Mucosa of descending colon (tissue), 3 donors: ENCODE measurements at regions not wholly inside any gene's neighbourhood (a gene's known extent, or its start where the extent isn't known, plus 50 kb on each side); places are given as distances from the start of the nearest gene placed in this dataset.

Experiments used
- ATAC-seq: fragments of 200-7000 bp; cut with Tn5 transposase; one replicate; pipeline ENCODE4 v1.9.1; 2020; ENCODE audit warnings: mild to moderate bottlenecking, moderate library complexity
- DNase-seq, 3 donors: peaks; one replicate each; pipeline ENCODE4 v3.0.0-alpha.2; 2020
- H3K36me3 ChIP-seq: fragments of 200-600 bp; one replicate; pipeline ENCODE4 v1.8.0; 2021; ENCODE audit warnings: low read depth, mild to moderate bottlenecking
- H3K4me1 ChIP-seq: fragments of 200-600 bp; one replicate; pipeline ENCODE4 v1.8.0; 2021; ENCODE audit warnings: low read depth, mild to moderate bottlenecking
- H3K4me3 ChIP-seq: fragments of 200-600 bp; one replicate; pipeline ENCODE4 v1.8.0; 2021; ENCODE audit warnings: mild to moderate bottlenecking
- H3K9me3 ChIP-seq: fragments of 200-600 bp; one replicate; pipeline ENCODE4 v1.8.0; 2021; ENCODE audit warnings: mild to moderate bottlenecking
- intact Hi-C, 2 donors: fragments of 100-400 bp; cut with DNase I in 1 of 2; cut with micrococcal nuclease in 1 of 2; formaldehyde crosslinking; loops; one replicate each; pipeline versions ENCODE4 v1.11.0 to v1.11.1; 2022; cut with DNase I, micrococcal nuclease
- TF ChIP-seq, protein P1 (sequence below): fragments of 200-600 bp; IDR thresholded peaks from one replicate; pipeline ENCODE4 v1.8.0; 2022; ENCODE audit warnings: antibody characterized with exemption, mild to moderate bottlenecking
- donor health status: DM: no; HTN: no; CAD: no; lungs with moderate emphysema.
- donor health status: DM: no; HTN: no; CAD: no.
- donor health status: DM: no; HTN: yes; CAD: no.

DNA sequence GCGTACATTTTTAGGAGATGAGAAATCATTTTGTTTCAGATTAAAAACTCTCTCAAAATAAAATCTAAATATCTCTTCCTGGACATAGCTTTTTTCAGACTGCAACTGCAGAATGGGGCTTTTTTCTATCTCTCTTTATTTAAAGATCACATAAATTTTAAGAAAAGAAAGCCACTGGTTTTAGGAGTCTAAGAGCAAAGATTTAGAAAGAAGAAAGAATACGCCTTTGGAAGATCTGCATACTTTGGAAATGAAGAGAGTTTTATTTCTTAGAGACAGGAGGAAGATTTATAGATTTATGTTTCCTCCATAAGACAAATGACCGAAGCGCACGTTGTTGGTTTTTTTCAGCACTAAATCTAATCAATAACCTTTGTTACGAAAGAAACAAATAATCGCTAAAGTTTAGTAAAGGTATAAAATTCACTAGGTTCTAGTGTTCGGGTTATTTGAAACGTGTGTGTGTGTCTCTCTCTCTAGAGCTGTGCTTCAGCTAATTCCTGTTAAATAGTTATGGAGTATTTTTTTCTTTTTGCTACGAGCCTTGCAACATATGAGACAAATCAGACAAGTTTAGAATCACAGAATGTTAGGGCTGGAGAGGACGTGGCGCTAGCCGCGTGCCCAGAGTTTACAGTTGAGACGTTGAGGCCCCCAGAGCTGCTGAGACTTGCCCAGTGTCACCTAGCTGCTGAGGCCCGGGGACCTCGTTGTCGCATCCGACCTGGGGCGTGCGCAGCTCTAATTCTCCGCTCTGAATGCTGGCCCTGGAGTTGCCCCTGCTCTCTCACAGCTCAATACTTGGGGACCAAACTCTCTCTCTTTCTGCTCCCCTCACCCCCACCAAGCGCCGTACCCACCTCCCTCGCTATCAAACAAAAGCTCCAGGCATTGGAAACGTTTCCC, 69.9 kb downstream of the CTAGE1 start:
- DNase-seq (peak in 2 of 3 donors; percentile 65 to 69), ATAC-seq (peak; percentile 23)
- TF ChIP-seq, protein P1, sequence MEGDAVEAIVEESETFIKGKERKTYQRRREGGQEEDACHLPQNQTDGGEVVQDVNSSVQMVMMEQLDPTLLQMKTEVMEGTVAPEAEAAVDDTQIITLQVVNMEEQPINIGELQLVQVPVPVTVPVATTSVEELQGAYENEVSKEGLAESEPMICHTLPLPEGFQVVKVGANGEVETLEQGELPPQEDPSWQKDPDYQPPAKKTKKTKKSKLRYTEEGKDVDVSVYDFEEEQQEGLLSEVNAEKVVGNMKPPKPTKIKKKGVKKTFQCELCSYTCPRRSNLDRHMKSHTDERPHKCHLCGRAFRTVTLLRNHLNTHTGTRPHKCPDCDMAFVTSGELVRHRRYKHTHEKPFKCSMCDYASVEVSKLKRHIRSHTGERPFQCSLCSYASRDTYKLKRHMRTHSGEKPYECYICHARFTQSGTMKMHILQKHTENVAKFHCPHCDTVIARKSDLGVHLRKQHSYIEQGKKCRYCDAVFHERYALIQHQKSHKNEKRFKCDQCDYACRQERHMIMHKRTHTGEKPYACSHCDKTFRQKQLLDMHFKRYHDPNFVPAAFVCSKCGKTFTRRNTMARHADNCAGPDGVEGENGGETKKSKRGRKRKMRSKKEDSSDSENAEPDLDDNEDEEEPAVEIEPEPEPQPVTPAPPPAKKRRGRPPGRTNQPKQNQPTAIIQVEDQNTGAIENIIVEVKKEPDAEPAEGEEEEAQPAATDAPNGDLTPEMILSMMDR = no peak
- H3K4me1 ChIP-seq = peaks cover 25% of the 10 kb centered on the region
- H3K4me3 ChIP-seq = peak overlapping the region; percentile 17
- intact Hi-C loops = loop anchor here in 1 of 2 donors (5.0 kb wide), 1 partner anchor 171 kb away; no protein-coding TSS in a partner anchor
- H3K36me3 ChIP-seq = no peaks in the 10 kb centered on the region
- H3K9me3 ChIP-seq = no peaks in the 10 kb centered on the region

DNA sequence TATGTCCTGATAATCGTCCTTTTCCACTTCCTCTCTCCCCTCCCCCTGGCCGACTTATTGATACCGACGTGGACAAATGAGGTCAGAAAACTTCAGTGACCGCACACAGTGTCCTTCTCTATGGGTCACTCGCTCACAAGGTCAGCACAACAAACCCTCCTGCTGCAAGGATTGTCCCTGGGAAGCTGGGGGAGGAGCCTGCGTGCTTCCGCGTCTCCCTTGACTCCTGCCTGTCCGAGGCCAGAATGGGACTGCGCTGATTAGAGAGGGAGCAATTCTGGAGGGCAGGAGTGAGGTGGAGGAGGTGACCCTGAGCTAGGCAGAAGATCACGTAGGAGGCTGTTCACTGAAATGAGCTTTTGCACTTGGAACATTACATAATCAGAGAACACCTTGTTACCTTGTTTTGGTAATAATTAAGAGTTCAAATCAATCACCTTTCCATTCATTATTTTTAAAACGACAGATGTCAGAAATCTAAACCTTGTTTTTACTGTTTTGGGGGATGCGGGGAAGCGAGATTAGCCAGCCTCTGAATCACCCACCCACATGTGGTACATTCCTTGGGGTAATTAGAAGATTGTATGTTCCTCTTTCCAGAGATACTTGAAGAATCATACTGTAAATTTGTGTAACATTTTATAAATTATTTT, 70.6 kb downstream of the CTAGE1 start:
- Histone ChIP-seq H3K9me3 (no peaks in the 10 kb centered on the region), H3K4me3 (no peak overlapping the region), H3K36me3 (no peaks in the 10 kb centered on the region), H3K4me1 (peaks cover 25% of the 10 kb centered on the region)
- intact Hi-C loops = loop anchor here in 1 of 2 donors (5.0 kb wide), 1 partner anchor 170 kb away; no protein-coding TSS in a partner anchor
- TF ChIP-seq, protein P1 = no peak
- ATAC-seq (peak; percentile 77), DNase-seq (peak; percentile 84 to 89 (median 86))

DNA sequence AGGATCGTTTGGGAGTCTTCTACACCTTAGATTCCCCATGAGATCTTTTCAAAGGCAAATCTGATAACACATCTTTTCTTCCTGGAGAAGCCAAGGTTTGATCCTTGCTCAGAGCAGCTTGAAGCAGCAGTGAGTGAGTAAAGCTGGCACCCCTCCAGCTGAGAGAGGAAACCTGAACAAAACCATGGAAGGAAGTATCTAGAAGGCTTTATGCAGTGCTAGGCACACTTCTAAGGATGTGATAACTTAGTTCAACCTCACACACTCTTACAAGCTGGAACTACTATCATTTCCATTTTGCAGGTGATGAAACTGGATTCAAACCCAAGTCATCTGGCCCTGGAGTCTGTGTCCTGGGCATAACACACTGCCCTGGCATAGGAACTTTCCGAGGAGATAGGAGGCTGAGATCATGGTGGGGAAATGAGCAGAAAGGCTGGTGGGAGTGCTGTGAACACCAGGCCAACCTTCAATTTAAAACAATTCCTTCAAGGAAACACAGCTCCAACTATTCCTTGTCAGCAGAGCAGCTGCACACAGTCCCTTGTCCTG, 71.2 kb downstream of the CTAGE1 start:
- intact Hi-C loops = loop anchor here in 1 of 2 donors (5.0 kb wide), 1 partner anchor 169 kb away; no protein-coding TSS in a partner anchor
- peak in 2 of 3 donors; percentile 57 to 89 for DNase-seq
- peaks cover 25% of the 10 kb centered on the region for H3K4me1 ChIP-seq
- peak; percentile 37 for ATAC-seq
- H3K36me3 ChIP-seq = no peaks in the 10 kb centered on the region
- TF ChIP-seq, protein P1 = no peak
- no peaks in the 10 kb centered on the region for H3K9me3 ChIP-seq
- H3K4me3 ChIP-seq = no peak overlapping the region

DNA sequence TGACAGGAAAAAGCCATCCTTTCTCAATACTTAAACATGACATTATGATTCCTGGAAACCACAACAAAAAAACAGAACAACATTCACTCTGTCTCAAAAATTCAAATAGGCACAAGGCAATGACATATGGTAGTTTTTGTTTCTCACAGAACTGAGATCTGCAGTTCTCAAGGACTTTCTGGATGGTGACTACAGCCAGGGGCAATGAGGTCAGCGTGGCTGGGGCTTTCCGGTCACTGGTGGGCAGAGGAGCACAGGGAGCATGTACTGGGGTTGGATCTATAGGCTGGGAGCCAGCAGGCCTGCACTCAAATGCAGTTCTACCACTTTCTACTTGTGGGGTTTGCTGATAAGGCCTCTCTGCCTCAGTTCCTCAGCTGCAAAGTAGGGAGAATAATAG, 72.0 kb downstream of the CTAGE1 start:
- no peaks in the 10 kb centered on the region for H3K36me3 ChIP-seq
- intact Hi-C loops = loop anchor here in 1 of 2 donors (5.0 kb wide), 1 partner anchor 168 kb away; no protein-coding TSS in a partner anchor
- H3K4me3 ChIP-seq = no peak overlapping the region
- H3K9me3 ChIP-seq = no peaks in the 10 kb centered on the region
- ATAC-seq (no peak), DNase-seq (no peak)
- TF ChIP-seq, protein P1 = no peak
- H3K4me1 ChIP-seq = peaks cover 25% of the 10 kb centered on the region

DNA sequence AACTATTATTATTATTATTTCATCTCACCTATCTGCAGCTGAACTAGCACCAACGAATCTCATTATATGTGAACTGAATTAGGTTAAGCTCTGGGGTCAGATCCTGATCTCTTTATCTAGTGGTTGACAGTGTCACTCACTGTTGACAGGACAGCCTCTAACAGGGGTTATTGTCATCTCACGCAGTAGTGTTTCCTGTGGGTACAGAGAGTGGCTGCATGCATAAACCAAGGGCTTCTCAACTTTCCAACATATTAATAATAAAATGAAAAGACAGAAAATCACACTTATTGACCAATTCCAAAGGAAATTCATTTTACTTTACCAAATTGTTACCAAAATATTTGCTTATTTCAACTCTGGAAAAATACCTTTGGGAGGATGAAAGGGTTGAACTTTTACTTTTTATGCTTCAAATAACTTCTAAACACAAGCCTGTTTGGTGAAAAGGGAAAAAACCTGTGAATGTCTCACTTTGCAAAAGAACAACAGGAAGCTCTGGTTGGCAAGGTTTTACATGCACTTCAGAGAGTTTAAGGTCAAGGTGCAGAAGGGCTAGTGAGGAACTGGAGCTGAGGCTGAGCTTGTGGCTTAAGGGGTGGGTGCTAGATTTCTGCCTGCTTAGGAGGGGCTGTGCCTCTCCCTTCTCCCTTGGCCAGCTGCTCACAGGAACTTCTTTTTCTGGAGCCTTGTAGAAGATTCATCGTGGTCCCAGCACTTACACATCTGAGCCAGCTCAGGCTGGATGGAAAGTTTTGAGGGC, 72.6 kb downstream of the CTAGE1 start:
- Histone ChIP-seq H3K4me1 (peaks cover 25% of the 10 kb centered on the region), H3K4me3 (no peak overlapping the region), H3K9me3 (no peaks in the 10 kb centered on the region), H3K36me3 (no peaks in the 10 kb centered on the region)
- ATAC-seq (peak; percentile 56), DNase-seq (peak in 1 of 3 donors; percentile 51)
- intact Hi-C loops = loop anchor here in 1 of 2 donors (5.0 kb wide), 1 partner anchor 168 kb away; no protein-coding TSS in a partner anchor
- TF ChIP-seq, protein P1 = no peak
